A549 (cell line): ENCODE measurements at regions not wholly inside any gene's neighbourhood (a gene's known extent, or its start where the extent isn't known, plus 50 kb on each side); places are given as distances from the start of the nearest gene placed in this dataset.

ENCODE experiments used
- ATAC-seq, 2 experiments: fragments of 200-7000 bp in 1 of 2; fragments of >200 bp in 1 of 2; cut with Nextera tagmentation in 1 of 2; cut with Tn5 transposase in 1 of 2; 3 replicates each; pipeline versions ENCODE4 v1.8.0 to v1.9.1; 2018 to 2020; ENCODE audit warnings: mild to moderate bottlenecking in 1 of 2, moderate library complexity in 1 of 2
- CTCF ChIA-PET: fragments of 300-600 bp; sonication (Branson Sonifier 250); formaldehyde crosslinking; extraction: SDS; loops from one replicate; lab custom pipeline; 2021; ENCODE audit warnings: antibody characterized with exemption, inconsistent platforms; lab: Yijun Ruan, JAX
- POLR2A ChIA-PET: fragments of 350-600 bp; formaldehyde crosslinking; extraction: SDS; loops from one replicate; lab custom pipeline; 2021; ENCODE audit warnings: antibody characterized with exemption, inconsistent platforms; lab: Yijun Ruan, JAX
- DNase-seq, 2 experiments: peaks; one replicate each; pipeline versions ENCODE4 v3.0.0 to v3.0.0-alpha.2; 2011 to 2016; ENCODE audit warnings: low read depth in 1 of 2, low spot score in 1 of 2
- FAIRE-seq: peaks from 2 replicates; lab custom pipeline; 2011; peaks lifted over from hg19 to GRCh38; lab: Jason Lieb, UNC
- H3K27ac ChIP-seq, 2 experiments: fragments of >200 bp; sonication (Bioruptor Twin); formaldehyde crosslinking; 3 replicates each; pipeline ENCODE4 v1.5.1; 2016 to 2017
- H3K4me1 ChIP-seq: fragments of >200 bp; sonication (Bioruptor Twin); formaldehyde crosslinking; 3 replicates; pipeline ENCODE4 v1.6.1; 2016
- H3K4me2 ChIP-seq: fragments of >200 bp; sonication (Bioruptor Twin); formaldehyde crosslinking; 3 replicates; pipeline ENCODE4 v1.6.1; 2016
- H3K4me3 ChIP-seq: fragments of >200 bp; sonication (Bioruptor Twin); formaldehyde crosslinking; 3 replicates; pipeline ENCODE4 v1.5.1; 2016
- H3K9me3 ChIP-seq: fragments of >200 bp; sonication (Bioruptor Twin); formaldehyde crosslinking; 3 replicates; pipeline ENCODE4 v1.6.1; 2016
- BHLHE40 ChIP-seq: IDR thresholded peaks from 2 replicates; pipeline ENCODE4 v1.6.1; 2012; ENCODE audit warnings: low read depth, low read length, inconsistent platforms
- CHD2 ChIP-seq: fragments of 150-350 bp; IDR thresholded peaks from 2 replicates; pipeline ENCODE4 v1.6.1; 2014; ENCODE audit warnings: low read length; ENCODE audit not compliant: partially characterized antibody
- CHD4 ChIP-seq: fragments of 200-600 bp; sonication (generic); IDR thresholded peaks from 2 replicates; pipeline ENCODE4 v1.6.1; 2016; ENCODE audit warnings: antibody characterized with exemption, mild to moderate bottlenecking, borderline replicate concordance
- EHF ChIP-seq: fragments of 250-450 bp; sonication (Bioruptor Pico); IDR thresholded peaks from 2 replicates; pipeline ENCODE4 v1.5.0; 2020; ENCODE audit warnings: mild to moderate bottlenecking
- FOSB ChIP-seq: fragments of 250-450 bp; sonication (Bioruptor Pico); IDR thresholded peaks from 2 replicates; pipeline ENCODE4 v1.5.0; 2020; ENCODE audit warnings: mild to moderate bottlenecking, moderate library complexity
- HEYL ChIP-seq: fragments of 250-450 bp; sonication (Bioruptor Pico); IDR thresholded peaks from 2 replicates; pipeline ENCODE4 v1.8.0; 2021; ENCODE audit warnings: mild to moderate bottlenecking, moderate library complexity
- MAFK ChIP-seq: fragments of 450-650 bp; IDR thresholded peaks from 2 replicates; pipeline ENCODE4 v1.6.1; 2014; ENCODE audit not compliant: partially characterized antibody
- MAZ ChIP-seq: fragments of 150-350 bp; IDR thresholded peaks from 2 replicates; pipeline ENCODE4 v1.6.1; 2014; ENCODE audit warnings: antibody characterized with exemption, low read depth, low read length, borderline replicate concordance
- MYC ChIP-seq: IDR thresholded peaks from 2 replicates; pipeline ENCODE4 v1.6.1; 2012; ENCODE audit warnings: mild to moderate bottlenecking, inconsistent platforms, low read length, improper control_type of control experiment, borderline replicate concordance
- NFE2L2 ChIP-seq: fragments of 150-350 bp; conservative IDR thresholded peaks from 2 replicates; pipeline ENCODE4 v1.6.1; 2014; ENCODE audit warnings: low read length
- NR3C1 ChIP-seq: fragments of >200 bp; sonication (Bioruptor Twin); formaldehyde crosslinking; IDR thresholded peaks from 3 replicates; pipeline ENCODE4 v1.6.1; 2017
- POLR2A ChIP-seq: IDR thresholded peaks from 2 replicates; pipeline ENCODE4 v1.6.1; 2012; ENCODE audit warnings: mild to moderate bottlenecking, low read length
- RAD21 ChIP-seq, 2 experiments: fragments of >200 bp in 1 of 2; sonication (Bioruptor Twin) in 1 of 2; formaldehyde crosslinking in 1 of 2; IDR thresholded peaks in 1 of 2; conservative IDR thresholded peaks in 1 of 2; 2 replicates in 1 of 2; 3 replicates in 1 of 2; pipeline ENCODE4 v1.6.1; 2012 to 2018; ENCODE audit warnings: inconsistent platforms in 1 of 2
- RARB ChIP-seq: fragments of 250-450 bp; sonication (Bioruptor Pico); IDR thresholded peaks from 2 replicates; pipeline ENCODE4 v1.8.0; 2021; ENCODE audit warnings: mild to moderate bottlenecking, moderate library complexity
- SMC3 ChIP-seq: fragments of >200 bp; sonication (Bioruptor Twin); formaldehyde crosslinking; IDR thresholded peaks from 3 replicates; pipeline ENCODE4 v1.6.1; 2018; ENCODE audit warnings: inconsistent platforms
- TFCP2L1 ChIP-seq: fragments of 250-450 bp; sonication (Bioruptor Pico); IDR thresholded peaks from 2 replicates; pipeline ENCODE4 v1.5.0; 2021; ENCODE audit warnings: mild to moderate bottlenecking
- ZC3H11A ChIP-seq: fragments of 450-650 bp; IDR thresholded peaks from 2 replicates; pipeline ENCODE4 v1.6.1; 2014; ENCODE audit warnings: antibody characterized with exemption, mild to moderate bottlenecking
- ZSCAN20 ChIP-seq: fragments of 250-450 bp; sonication (Bioruptor Pico); IDR thresholded peaks from 2 replicates; pipeline ENCODE4 v1.8.0; 2022; ENCODE audit warnings: mild to moderate bottlenecking, moderate library complexity
- WGBS: methylation state at CpG from one replicate; pipeline ENCODE4 v1.1.6; 2017; ENCODE audit errors: missing lambda C conversion rate; 5-methylcytosine and 5-hydroxymethylcytosine counted together
- TF ChIP-seq, protein P1 (sequence below): IDR thresholded peaks from 2 replicates; pipeline ENCODE4 v1.6.1; 2012; ENCODE audit warnings: low read depth, borderline replicate concordance
- TF ChIP-seq, protein P2 (sequence below): IDR thresholded peaks from 2 replicates; pipeline ENCODE4 v1.6.1; 2012
- TF ChIP-seq, protein P3 (sequence below): fragments of 150-350 bp; IDR thresholded peaks from 2 replicates; pipeline ENCODE4 v1.6.1; 2014; ENCODE audit warnings: low read depth, mild to moderate bottlenecking, low read length

DNA sequence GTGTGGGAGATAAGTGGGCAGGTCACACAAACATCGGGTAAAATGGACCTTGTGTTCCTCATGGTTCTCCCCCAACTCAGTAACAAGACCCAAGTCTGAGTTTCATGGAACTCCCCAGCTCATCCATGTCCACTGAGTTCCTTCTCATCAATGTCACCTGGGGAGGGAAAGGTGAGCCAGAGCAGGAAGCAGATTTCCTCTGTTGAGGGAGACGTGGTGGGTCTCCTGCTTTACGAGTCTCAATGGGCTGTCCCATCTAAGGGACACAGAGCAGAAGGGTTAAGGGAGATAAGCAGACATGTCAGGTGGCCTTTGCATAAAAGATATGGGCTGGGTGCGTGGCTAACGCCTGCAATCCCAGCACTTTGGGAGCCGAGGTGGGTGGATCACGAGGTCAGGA is 56.5 kb upstream of the SORCS3 start:
- ChIA-PET POLR2A (no interaction called here), CTCF (interaction anchor here (1.0 to 7.5 kb wide), 3 partner anchors 8 to 36 kb away, joined by 3 to 65 read pairs (median 4); no protein-coding TSS in a partner anchor)
- FAIRE-seq = no peak

DNA sequence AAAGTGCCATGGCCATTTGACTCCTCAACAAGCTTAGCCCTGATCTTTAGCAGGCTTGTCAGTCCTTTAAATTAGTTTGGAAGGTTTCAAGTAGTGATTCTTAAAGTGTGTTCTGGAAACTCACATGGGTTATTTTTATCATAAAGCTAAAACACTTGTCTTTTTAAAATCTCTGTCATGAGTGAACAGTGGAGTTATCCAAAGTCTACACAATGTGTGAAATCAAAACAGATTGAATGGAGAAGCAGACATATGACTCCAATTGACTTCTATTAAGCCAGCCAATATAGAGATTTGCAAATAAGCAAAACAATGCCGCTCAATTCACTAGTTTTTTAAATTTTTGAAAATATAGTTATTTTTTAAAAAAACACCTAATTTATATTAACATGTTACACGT is 53.3 kb upstream of the SORCS3 start:
- ATAC-seq (no peak), FAIRE-seq (no peak), DNase-seq (no peak)
- 23% methylated on average over 2 of the region's 2 CpGs for WGBS
- ChIA-PET CTCF (interaction anchor here (1.3 kb wide), 1 partner anchor 35 kb away, joined by 3 read pairs; no protein-coding TSS in a partner anchor), POLR2A (no interaction called here)
- Histone ChIP-seq H3K4me1 (peaks cover 6% of the 10 kb centered on the region; the same call in 2 of the 3 replicates), H3K4me2 (no peak overlapping the region), H3K9me3 (no peaks in the 10 kb centered on the region), H3K27ac (no peak overlapping the region), H3K4me3 (no peak overlapping the region)
- TF ChIP-seq TFCP2L1 (CRISPR knock-in tag) (no peak), SMC3 (no peak), ZC3H11A (no peak), NFE2L2 (no peak), CHD2 (no peak)

More for the DNA sequence above, 56.5 kb upstream of the SORCS3 start:
- TF ChIP-seq HEYL (CRISPR knock-in tag) = no peak
- TF ChIP-seq, protein P1, sequence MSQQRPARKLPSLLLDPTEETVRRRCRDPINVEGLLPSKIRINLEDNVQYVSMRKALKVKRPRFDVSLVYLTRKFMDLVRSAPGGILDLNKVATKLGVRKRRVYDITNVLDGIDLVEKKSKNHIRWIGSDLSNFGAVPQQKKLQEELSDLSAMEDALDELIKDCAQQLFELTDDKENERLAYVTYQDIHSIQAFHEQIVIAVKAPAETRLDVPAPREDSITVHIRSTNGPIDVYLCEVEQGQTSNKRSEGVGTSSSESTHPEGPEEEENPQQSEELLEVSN = no peak
- TF ChIP-seq MYC = no peak
- TF ChIP-seq RARB (CRISPR knock-in tag) = no peak
- TF ChIP-seq FOSB (CRISPR knock-in tag) = no peak
- TF ChIP-seq MAZ = no peak
- TF ChIP-seq TFCP2L1 (CRISPR knock-in tag) = no peak
- TF ChIP-seq RAD21 (conservative IDR thresholded peaks at IDR 0.05 in 1 of 2, IDR thresholded peaks at IDR 0.05 in 1 of 2) = no peak
- TF ChIP-seq POLR2A = no peak
- TF ChIP-seq, protein P2, sequence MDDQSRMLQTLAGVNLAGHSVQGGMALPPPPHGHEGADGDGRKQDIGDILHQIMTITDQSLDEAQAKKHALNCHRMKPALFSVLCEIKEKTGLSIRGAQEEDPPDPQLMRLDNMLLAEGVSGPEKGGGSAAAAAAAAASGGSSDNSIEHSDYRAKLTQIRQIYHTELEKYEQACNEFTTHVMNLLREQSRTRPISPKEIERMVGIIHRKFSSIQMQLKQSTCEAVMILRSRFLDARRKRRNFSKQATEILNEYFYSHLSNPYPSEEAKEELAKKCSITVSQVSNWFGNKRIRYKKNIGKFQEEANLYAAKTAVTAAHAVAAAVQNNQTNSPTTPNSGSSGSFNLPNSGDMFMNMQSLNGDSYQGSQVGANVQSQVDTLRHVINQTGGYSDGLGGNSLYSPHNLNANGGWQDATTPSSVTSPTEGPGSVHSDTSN = no peak
- TF ChIP-seq SMC3 = no peak
- TF ChIP-seq MAFK = no peak
- TF ChIP-seq EHF (CRISPR knock-in tag) = no peak
- TF ChIP-seq, protein P3, sequence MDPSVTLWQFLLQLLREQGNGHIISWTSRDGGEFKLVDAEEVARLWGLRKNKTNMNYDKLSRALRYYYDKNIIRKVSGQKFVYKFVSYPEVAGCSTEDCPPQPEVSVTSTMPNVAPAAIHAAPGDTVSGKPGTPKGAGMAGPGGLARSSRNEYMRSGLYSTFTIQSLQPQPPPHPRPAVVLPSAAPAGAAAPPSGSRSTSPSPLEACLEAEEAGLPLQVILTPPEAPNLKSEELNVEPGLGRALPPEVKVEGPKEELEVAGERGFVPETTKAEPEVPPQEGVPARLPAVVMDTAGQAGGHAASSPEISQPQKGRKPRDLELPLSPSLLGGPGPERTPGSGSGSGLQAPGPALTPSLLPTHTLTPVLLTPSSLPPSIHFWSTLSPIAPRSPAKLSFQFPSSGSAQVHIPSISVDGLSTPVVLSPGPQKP = no peak
- no peak for TF ChIP-seq ZSCAN20 (CRISPR knock-in tag)
- 8% methylated on average over 7 of the region's 7 CpGs for WGBS
- ATAC-seq = no peak
- Histone ChIP-seq H3K27ac (no peak overlapping the region), H3K9me3 (no peaks in the 10 kb centered on the region), H3K4me1 (peaks cover 3% of the 10 kb centered on the region; the same call in 2 of the 3 replicates), H3K4me2 (no peak overlapping the region), H3K4me3 (no peak overlapping the region)
- DNase-seq = no peak

DNA sequence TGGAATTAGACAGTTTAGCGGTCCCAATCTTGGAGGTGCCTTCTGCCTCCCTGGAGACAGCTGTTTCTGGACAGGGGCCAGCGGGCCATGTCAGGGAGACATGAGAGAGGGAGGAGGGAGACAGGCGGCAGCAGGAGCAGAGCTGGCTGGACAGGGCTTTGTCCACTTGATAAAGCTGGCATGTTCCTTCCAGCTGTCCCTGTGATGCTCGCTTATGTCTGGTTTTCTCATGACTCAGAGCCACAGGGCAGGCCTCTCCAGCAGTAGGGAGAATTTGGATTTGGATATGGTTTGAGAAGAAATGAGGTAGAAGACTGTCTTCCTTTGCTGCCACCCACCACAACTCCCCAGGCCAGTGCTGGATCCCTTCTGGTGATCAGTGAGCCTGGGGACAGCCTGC is 51.7 kb upstream of the SORCS3 start:
- CTCF ChIA-PET = interaction anchor here (1.2 to 4.7 kb wide), 4 partner anchors 9 to 49 kb away, joined by 3 to 33 read pairs (median 4); no protein-coding TSS in a partner anchor
- Histone ChIP-seq H3K9me3 (no peaks in the 10 kb centered on the region), H3K4me1 (peaks cover 6% of the 10 kb centered on the region; the same call in 2 of the 3 replicates), H3K27ac (0 out of 6 replicates have a peak overlapping the region, but pooled peaks of 1 of the 2 experiments have one; percentile 38), H3K4me2 (peak overlapping the region; percentile 32; the same call in 1 of the 3 replicates), H3K4me3 (no peak overlapping the region)
- FAIRE-seq = no peak
- 35% methylated on average over 4 of the region's 4 CpGs for WGBS
- ATAC-seq = peak; percentile 30 to 51; a peak in 4 of 6 replicates
- no peak for DNase-seq
- TF ChIP-seq CHD4 (no peak), POLR2A (no peak), MAZ (no peak), HEYL (CRISPR knock-in tag) (no peak), BHLHE40 (no peak), NR3C1 (no peak)
- POLR2A ChIA-PET = no interaction called here
